ENCODE measurements at regions not wholly inside any gene's neighbourhood (a gene's known extent, or its start where the extent isn't known, plus 50 kb on each side); places are given as distances from the start of the nearest gene placed in this dataset.
"Not testable (repeated sequence)": the region's sequence is repeated elsewhere in the genome, so short reads cannot be mapped to it uniquely, and the experiment has no call there.

DNA sequence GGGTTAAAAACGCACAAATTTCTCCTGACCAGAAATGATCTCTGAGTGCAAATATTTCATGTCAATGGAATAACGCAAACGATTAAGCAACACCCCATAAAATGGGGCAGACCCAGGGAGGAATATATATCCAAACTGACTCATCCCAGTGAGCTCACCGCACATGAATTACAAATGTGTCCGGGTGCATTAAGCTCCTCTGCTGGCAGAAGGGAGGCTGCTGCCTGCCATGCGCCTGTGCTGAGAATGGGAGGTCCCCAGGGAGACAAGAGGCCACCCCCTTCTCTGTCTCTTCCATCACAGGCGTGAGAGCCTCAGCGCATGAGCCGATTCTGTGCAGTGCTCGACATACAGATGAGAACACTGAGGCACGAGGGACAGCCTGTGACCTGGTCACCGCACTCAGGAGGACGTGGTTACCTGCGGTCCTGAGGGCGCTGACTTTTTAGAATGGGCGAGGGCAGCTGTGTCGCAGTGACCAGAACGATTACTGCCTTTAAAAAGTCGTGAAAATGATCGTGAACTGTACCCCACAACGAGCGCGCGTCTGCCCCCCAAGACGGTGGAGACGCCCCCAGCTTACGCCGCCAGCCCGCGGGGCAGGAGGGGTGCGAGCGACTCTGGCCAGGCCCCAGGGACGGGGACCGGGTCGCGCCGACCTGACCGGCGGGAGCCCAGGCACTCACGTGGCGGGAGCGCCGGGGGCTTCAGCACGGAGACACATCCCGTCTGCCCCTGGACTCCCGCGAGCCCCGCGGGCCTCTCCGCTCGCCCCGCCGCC is 188.5 kb downstream of the ADRA2C start:
- H3K9me3 ChIP-seq; H3K27me3 ChIP-seq (replicated peaks; ENCODE audit: insufficient read depth); intact Hi-C loops (cut with DNase I); H3K4me1 ChIP-seq (replicated peaks); H3K36me3 ChIP-seq: not testable (repeated sequence)
- TF ChIP-seq POLR2A (IDR thresholded peaks at IDR 0.05), result peak; percentile 72
- TF ChIP-seq POLR2AphosphoS5 (IDR thresholded peaks at IDR 0.05), result peak; percentile 65
- whole genome bisulfite sequencing, result 1% methylated on average over 37 of the region's 53 CpGs
- peak overlapping the region; percentile 64 to 68 for H3K4me3 ChIP-seq
- peak overlapping the region; percentile 74 to 80 for H3K27ac ChIP-seq
- DNase-seq (ENCODE audit: low spot score), result peak; percentile 43

DNA sequence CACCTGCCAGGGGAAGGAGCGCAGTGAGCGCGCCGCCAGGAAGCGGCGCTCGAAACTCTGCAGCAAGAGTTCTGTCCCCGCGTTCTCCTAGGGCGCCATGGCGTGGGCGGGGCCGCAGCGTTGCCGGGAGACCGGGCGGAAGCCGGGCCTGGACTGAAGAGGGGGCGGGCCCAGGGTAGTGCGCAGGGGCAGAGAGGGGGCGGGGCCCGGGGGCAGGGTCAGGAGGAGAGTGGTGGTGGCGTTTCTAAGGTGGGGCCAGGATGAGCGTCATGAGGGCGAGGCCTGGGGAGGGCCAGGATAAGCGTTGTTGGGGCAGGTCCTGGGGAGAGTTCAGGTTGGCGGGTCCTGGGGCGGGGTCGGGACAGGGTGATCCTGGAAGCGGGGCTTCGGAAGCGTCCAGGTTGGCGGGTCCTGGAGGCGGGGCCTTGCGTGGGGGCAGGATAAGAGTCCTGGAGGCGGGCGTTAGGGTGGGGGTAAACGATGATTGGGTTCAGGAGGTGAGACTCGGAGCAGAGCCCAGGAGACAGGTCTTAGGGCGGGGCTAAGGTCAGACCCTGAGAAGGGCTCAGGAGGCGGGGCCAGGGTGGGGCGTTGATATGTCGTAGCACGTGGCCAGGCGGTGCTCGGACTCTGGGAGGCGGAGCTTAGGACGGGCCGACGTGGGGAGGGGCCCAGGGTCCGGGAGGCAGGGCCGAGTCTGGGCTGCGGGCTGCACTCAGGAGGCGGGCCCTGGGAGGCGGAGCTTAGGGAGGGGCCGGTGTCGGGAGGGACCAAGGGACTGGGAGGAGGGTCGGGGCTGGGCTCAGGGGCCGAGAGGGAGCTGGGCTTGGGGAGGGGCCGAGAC is 189.4 kb downstream of the ADRA2C start:
- intact Hi-C loops (cut with DNase I), result not testable (repeated sequence)
- WGBS, result under 1% methylated on average over 60 of the region's 60 CpGs

GRCh38 chr4:3956165-3956867 is 190.1 kb downstream of the ADRA2C start:
- 2% methylated on average over 37 of the region's 38 CpGs for WGBS
- H3K36me3 ChIP-seq; H3K4me1 ChIP-seq (replicated peaks); DNase-seq (ENCODE audit: low spot score); H3K9me3 ChIP-seq; H3K27me3 ChIP-seq (replicated peaks; ENCODE audit: insufficient read depth); intact Hi-C loops (cut with DNase I): not testable (repeated sequence)
- Histone ChIP-seq H3K4me3 (peak overlapping the region; percentile 64 to 68), H3K27ac (peak overlapping the region; percentile 74 to 80)

More for the DNA sequence above, 189.4 kb downstream of the ADRA2C start:
- H3K4me1 ChIP-seq (replicated peaks); H3K9me3 ChIP-seq; H3K36me3 ChIP-seq; H3K27me3 ChIP-seq (replicated peaks; ENCODE audit: insufficient read depth): not testable (repeated sequence)
- peak; percentile 98 for DNase-seq (ENCODE audit: low spot score)
- peak; percentile 36 for TF ChIP-seq POLR2AphosphoS5 (IDR thresholded peaks at IDR 0.05)
- peak; percentile 74 for TF ChIP-seq POLR2A (IDR thresholded peaks at IDR 0.05)
- peak overlapping the region; percentile 74 to 80 for H3K27ac ChIP-seq
- H3K4me3 ChIP-seq, result peak overlapping the region; percentile 64 to 68

- intact Hi-C loops (cut with DNase I); H3K4me1 ChIP-seq (replicated peaks); H3K9me3 ChIP-seq; H3K27ac ChIP-seq; H3K27me3 ChIP-seq (replicated peaks; ENCODE audit: insufficient read depth); H3K36me3 ChIP-seq; H3K4me3 ChIP-seq: not testable (repeated sequence)
- DNase-seq (ENCODE audit: low spot score), result peak; percentile 19
- 26% methylated on average over 8 of the region's 10 CpGs for WGBS
- peak; percentile 36 for TF ChIP-seq POLR2AphosphoS5 (IDR thresholded peaks at IDR 0.05)
Observed at GRCh38 chr4:3961091-3961672, 195.0 kb downstream of the ADRA2C start.

DNA sequence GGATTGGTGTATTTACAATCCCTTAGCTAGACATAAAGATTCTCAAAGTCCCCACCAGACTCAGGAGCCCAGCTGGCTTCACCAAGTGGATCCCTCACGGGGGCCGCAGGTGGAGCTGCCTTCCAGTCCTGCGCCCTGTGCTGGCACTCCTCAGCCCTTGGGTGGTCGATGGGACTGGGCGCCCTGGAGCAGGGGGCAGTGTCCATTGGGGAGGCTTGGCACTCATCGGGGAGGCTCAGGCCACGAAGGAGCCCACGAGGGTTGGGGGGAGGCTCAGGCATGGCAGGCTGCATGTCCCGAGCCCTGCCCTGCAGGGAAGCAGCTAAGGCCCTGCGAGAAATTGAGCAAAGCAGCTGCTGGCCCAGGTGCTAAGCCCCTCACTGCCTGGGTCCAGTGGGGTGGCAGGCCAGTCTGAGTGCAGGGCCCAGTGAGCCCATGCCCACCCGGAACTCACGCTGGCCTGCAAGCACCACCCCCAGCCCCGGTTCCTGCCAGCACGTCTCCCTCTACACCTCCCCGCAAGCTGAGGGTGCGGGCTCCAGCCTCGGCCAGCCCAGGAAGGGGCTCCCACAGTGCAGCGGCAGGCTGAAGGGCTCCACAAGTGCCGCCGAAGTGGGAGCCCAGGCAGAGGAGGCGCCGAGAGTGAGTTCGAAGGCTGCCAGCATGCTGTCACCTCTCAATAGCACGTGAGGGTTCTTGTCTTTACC is 198.5 kb downstream of the ADRA2C start:
- H3K36me3 ChIP-seq; intact Hi-C loops (cut with DNase I); H3K9me3 ChIP-seq; H3K4me1 ChIP-seq (replicated peaks); DNase-seq (ENCODE audit: low spot score); H3K4me3 ChIP-seq; H3K27me3 ChIP-seq (replicated peaks; ENCODE audit: insufficient read depth); H3K27ac ChIP-seq: not testable (repeated sequence)
- WGBS, result 87% methylated on average over 20 of the region's 24 CpGs

DNA sequence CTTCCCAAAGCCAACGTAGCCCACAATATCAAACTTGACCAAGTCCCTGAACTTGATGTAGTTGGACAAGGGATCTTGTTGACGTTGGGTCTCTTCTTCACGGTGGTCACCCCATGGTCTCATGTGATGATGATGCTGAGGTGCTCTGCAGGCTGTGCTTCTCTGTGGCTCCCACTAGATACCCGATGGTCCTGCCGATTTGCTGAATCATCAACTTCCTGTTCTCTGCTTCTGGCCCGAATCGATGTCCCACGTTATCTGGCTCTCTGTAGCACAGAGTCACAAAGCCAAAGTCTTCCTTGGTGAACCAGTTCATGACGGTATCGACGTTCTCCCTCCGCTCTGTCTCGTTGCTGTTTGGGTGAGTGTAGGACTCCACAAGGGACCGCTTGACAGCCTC is 201.0 kb downstream of the ADRA2C start:
- intact Hi-C loops (cut with DNase I); H3K27me3 ChIP-seq (replicated peaks; ENCODE audit: insufficient read depth); H3K36me3 ChIP-seq; DNase-seq (ENCODE audit: low spot score); H3K4me3 ChIP-seq; H3K9me3 ChIP-seq; H3K27ac ChIP-seq; H3K4me1 ChIP-seq (replicated peaks): not testable (repeated sequence)
- WGBS, result 82% methylated on average over 14 of the region's 14 CpGs

- DNase-seq (ENCODE audit: low spot score); H3K36me3 ChIP-seq; H3K27ac ChIP-seq; H3K4me3 ChIP-seq; H3K4me1 ChIP-seq (replicated peaks); intact Hi-C loops (cut with DNase I); H3K9me3 ChIP-seq; H3K27me3 ChIP-seq (replicated peaks; ENCODE audit: insufficient read depth): not testable (repeated sequence)
- 56% methylated on average over 2 of the region's 2 CpGs for WGBS
Observed at GRCh38 chr4:3972626-3973025, 206.4 kb downstream of the ADRA2C start.

DNA sequence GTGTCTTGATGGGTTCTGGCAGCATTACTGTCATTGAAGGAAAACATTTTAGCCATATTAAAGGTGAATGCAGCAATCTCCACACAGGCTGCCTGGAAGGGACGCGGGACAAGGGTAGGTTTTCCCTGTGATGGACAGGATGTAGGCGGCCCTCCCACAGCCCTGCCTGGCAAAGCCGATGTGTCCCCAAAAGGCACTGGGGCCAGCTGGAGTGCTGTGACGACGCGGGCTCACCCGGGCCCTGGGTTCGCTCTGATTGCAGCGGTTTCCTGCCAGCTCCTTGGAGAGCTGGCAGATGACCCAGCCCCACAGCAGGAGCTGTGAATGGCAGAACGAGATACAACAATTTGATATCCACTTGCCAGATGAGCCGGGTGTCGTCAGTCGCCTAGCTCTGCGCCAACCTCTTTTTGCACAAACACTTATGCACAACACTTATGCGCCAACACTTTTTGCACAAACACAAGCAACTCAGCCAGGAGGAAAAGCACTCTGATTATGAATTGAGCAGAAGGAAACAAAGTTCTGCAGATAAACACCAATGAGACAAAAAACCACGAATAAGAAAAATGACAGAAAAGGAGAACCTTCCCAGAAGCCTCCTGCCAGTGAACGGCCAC is 207.5 kb downstream of the ADRA2C start:
- intact Hi-C loops (cut with DNase I); H3K4me1 ChIP-seq (replicated peaks); H3K27ac ChIP-seq; DNase-seq (ENCODE audit: low spot score); H3K36me3 ChIP-seq; H3K4me3 ChIP-seq; H3K9me3 ChIP-seq; H3K27me3 ChIP-seq (replicated peaks; ENCODE audit: insufficient read depth): not testable (repeated sequence)
- WGBS, result 58% methylated on average over 18 of the region's 18 CpGs

DNA sequence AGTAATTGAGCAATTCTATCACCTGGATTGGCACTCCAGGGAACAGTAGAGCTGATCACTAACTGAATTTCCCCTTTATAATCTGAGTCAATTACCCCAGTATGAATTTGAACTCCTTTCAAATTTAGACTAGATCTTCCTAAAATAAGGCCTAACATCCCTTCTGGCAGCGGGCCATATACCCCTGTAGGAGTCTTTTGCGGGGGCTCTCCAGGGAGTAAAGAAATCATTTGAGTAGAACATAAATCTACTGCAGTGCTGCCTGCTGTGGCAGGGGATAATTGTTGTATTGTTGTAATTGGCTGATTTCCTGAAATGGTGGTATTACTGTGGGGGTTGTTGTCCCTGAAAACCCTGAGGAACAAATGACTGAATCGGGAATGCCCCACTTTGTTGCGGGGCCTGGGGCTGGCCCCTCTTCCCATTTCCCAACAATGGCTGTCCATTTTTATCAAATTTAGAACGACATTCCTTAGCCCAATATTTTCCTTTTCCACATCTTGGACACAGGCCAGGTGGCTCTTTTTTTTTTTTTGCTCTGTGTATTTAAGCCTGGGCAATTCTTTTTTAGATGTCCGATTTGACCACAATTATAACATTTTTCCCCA is 217.4 kb downstream of the ADRA2C start:
- not testable (repeated sequence) for H3K4me1 ChIP-seq (replicated peaks); H3K36me3 ChIP-seq; H3K27ac ChIP-seq; H3K27me3 ChIP-seq (replicated peaks; ENCODE audit: insufficient read depth); H3K4me3 ChIP-seq; H3K9me3 ChIP-seq; DNase-seq (ENCODE audit: low spot score)
- 20% methylated on average over 6 of the region's 6 CpGs for WGBS
- intact Hi-C loops (cut with DNase I), result loop anchor here (10.0 kb wide), 1 partner anchor 121 kb away; no protein-coding TSS in a partner anchor

Data from prostate gland (tissue), 2 donors.